ENCODE measurements at regions not wholly inside any gene's neighbourhood (a gene's known extent, or its start where the extent isn't known, plus 50 kb on each side); places are given as distances from the start of the nearest gene placed in this dataset.

DNA sequence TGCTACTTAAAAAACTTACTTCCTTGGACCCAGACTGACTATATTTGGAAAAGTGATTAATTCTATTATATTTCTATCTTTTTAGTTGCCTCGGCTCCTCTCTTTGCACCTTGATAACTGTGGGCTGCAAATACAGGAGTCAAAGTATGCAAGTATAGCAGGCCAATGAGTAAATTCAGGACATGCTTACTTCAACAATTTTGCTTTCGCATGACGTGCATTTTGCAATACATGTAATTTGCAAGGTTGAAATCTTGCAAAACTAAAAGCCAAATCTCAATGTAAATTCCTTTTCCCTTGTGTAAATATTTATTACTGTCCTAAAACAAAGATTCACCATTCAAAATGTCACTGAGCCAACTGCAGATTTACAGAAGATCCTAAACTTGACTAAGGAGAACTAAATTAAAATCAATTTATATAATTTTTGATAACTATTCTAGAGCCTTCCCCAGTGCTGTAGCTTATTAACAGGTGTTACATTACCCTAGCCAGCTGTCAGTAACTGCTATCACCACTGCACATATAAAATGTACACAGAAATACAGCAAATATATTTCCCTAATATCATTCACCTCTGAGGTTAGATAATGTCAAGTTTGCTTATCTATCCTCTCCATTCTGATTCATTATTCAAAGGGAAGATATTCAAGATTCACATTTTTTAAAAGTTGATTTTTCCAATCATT lies 1069.5 kb downstream of the TRHDE start:
- intact Hi-C loops (cut with micrococcal nuclease): no loop called here

DNA sequence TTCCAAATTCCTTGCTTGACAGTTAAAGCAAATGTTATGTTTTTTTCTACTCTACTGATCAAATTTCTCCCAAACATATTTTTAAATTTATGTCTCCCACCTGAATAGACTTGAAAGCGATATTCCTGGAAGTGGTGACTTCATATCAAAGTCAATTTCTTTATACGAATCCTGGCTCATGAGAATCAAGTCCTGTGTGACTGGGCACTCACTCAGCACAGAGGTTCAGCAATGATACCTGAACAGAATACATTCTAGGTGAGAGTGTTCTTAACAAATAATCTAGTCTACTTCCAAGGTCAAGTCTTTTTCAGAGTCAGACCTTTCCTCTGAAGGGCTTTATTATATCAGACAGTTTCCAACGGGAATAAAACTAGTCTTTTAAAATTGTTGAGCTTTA lies 1070.6 kb downstream of the TRHDE start:
- intact Hi-C loops (cut with micrococcal nuclease): no loop called here

DNA sequence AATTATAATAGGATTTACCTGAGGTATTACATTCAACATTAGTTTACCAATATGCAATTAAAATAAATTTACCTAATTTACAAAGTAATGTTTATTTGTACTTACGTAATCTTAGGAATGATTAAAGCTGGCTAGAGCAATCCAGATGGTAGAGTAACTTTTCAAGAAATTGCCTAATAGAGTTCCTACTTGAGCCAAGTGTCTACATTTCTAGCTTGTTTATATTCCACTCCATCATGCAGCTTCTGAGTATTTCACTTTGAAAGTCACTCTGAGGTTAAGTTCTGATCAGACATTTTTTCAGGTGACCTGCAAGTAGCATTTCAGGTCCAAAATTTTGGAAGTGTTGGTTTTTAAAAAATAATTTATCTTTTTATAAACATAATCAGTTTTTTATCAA lies 1080.7 kb downstream of the TRHDE start:
- intact Hi-C loops (cut with micrococcal nuclease): no loop called here

DNA sequence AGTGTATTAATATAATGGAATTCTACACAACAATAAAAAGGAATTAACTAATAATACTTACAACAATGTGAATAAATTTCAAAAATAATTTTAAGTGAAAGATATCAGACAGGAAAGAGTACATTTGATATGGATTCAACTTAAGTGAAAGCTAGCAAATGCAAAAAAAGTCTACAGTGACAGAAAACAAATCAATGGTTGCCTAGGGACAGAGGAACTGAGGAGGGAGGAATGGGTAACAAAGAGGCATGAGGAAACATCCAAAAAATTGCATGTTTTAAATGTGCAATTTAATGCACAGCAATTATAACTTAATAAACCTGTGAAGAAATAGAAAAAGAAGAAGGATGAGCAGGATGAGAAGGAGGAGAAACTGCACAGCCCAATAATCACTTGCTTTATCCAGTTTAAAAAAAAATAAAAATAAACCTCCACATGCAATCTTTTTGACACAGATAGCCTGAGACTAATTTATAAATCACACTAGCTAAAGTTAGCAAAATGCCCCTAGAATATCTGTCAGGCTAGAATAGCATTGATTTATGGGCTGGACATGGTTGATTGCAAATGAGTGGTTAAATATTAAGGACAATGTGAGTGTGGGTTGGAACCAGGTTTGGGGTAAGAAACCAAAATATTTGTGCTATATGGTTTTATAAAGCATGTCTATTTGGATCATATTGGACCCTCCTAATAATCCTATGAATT lies 1089.1 kb downstream of the TRHDE start:
- intact Hi-C loops (cut with micrococcal nuclease): no loop called here

DNA sequence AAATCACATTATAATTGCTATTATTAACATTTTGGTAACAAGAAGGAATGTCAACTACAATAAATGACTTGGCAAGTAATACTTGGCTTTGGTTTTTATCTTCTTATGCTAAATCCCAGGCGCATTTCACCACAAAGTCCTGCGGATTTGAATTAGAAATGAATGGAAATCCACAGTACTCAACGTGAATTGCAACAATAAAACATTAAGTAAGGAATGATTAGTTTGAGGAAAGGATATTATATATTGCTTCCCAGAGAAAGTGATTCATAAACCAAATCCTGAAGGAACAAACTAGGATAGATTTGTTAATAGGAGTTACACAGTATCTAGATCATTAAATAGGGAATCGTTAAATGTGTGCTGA lies 1089.7 kb downstream of the TRHDE start:
- intact Hi-C loops (cut with micrococcal nuclease): no loop called here

DNA sequence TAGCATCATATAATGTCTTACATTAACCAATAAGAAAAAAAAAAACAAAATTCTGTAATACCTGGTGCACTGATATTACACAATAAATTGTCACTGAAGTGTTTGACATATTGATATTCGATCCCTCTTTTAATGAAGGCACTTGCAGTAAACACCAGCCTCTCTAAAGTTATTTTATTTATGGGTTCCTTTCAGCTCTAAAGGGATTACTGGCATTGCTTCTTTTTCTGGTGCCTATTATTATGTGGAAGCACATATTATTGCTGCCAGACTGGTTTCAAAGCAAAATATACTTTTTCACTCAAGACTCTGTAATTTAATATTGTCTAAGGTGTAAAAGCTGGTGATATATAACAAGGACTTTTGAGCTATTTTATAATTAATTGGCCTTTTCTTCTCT lies 1090.5 kb downstream of the TRHDE start:
- intact Hi-C loops (cut with micrococcal nuclease): no loop called here

DNA sequence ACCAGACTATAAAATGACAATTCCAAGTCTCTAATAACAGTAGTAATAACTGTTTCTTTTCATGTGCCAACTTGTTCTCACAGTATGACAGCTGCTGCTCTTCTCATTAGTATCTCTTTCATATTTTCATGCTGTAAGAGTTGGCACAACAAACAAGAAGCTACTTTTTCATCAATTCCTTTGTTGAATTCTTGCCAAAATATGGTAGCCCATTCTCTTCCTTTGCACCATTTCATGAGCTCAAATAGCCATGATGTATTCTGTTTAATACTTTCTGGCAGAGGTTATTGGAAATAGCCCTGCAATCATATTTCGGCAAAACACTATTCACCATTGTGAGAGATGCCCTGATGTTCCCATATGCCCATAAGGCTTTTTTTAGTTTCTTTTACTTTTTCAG lies 1100.7 kb downstream of the TRHDE start:
- intact Hi-C loops (cut with micrococcal nuclease): no loop called here

DNA sequence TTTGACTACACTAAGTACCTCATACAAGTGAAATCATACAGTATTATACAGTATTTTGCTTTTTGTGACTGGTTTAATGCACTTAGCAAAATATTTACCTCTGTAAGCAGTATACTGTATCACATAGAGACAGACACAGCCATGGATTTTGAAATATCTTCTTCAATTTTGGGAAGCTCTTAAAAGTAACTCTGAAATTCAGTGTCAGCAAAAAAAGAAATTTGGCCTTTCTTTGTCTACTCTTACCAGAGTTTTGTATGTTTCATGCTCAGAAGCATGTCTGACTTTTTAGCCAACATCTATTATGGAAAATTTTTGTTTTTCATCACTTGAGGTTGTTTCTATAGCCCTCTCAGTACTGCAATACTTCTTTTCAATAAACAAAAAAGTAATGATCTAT lies 1102.2 kb downstream of the TRHDE start:
- intact Hi-C loops (cut with micrococcal nuclease): no loop called here

DNA sequence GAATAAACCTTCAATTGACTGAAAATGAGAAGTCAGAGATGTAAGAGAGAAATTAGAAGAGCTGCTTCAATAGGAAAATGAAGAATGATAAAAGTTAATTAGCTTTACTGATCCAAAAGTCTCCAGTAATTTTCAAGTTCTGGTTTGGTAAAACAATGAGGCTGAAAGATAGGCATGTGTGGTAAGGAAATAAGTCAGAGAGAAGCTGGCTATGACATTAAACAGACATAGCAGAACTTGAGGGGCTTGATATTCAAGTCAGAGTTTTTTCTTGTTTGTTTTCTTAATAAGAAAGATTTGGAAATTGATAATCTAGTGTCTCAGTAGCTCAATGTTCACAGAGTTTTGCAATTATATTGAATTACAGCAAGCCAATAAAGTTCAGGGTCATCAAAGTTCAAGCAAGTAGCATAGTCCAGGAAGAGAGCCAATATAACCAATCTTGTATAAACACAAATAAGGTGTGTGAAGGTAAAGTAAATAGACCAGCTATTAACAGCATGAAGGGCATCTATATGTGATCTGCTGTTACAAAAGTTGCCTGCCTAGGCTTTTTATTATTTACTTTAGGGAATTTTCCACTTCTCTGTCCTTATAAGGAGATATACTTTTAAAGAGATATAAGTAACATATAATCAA lies 1111.5 kb downstream of the TRHDE start:
- intact Hi-C loops (cut with micrococcal nuclease): no loop called here

DNA sequence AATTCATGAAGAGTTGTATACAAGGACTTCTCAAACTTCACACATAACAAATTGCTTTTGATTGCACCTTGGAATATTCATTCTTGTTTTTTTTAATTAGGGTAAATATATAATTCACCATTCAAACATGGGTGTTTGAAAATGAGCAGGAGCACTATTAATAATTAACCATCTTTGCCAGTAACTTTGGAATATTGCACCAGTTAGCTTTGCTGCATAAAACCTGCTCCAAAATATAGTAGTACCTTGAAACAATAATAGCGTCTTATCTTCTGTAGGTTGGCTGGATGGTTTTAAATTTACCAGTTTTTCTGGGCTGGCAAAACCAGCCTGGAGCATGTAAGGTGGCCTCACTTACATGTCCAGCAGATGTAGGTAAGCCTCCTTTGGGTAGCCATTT lies 1112.4 kb downstream of the TRHDE start:
- intact Hi-C loops (cut with micrococcal nuclease): no loop called here

DNA sequence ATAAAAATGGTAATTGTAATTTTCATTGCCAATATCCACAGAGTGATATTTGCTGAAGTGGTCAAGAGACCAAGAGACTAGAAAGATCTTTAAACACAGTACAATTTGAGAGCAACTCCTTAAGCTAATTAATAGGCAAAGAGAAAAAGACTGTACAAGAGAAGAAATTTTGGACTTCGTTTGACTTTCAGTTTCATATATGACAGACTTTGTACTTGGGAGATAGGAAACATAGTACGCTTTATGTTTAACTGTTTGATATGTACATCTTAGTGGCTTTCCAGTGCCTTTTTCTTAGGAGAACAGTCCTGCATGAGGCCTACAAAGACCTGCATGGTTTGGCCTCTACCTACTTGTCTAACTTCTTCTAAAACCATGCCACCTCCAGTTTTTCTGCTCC lies 1118.1 kb downstream of the TRHDE start:
- intact Hi-C loops (cut with micrococcal nuclease): no loop called here

DNA sequence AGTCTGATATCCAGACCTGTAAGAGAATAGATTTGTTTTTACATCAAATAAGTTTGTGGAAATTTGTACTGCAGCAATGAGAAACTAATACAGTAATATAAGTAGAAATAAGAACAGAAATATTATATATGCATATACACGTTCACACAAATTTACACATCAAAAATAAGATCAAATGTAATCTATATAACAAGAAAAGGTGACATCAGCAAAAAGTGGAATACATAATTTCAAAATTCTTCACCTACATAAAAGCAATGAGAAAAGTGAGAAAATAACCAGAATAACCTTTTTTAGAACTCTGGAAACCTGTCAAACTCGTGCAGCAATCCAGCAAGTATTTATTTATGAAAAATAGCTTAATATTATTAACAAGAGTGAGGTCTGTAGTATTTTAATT lies 1124.6 kb upstream of the ATXN7L3B start:
- intact Hi-C loops (cut with micrococcal nuclease): no loop called here

DNA sequence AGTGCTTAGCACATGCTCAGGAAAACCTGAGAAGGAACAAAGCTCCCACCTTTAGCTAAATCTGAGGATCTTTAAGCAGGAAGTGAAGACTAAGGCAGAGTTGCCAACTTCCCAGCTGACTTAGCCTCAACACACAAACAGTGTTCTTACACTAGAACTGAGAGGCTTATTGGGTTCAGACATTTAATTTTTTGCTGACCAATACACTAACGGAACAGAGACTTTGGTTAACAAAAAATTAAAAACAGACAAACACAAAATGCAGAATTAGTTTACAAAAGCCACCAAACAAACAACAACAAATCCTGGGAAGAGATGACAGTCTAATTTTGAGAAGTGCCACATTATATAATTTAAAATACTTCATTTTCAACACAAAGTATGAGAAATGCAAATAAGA lies 1123.7 kb upstream of the ATXN7L3B start:
- intact Hi-C loops (cut with micrococcal nuclease): no loop called here

DNA sequence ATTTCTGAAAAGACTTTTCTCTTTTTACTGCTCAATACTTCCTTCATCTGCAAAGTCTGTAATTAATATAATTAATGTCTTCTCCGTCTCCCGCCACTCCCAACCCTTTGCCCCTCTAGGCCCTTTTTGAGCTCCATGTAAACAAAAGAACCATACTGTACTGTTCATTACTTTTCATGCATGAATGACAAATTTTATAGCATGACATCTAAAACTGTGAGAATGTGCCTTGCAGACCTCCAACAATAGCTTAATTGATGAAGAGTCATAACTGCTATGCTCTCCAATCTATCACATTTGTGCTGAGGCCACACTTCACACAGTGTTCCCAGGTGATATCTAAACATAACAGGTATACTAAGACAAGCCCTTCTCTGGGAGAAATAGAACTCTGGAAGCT lies 1122.7 kb upstream of the ATXN7L3B start:
- intact Hi-C loops (cut with micrococcal nuclease): no loop called here

DNA sequence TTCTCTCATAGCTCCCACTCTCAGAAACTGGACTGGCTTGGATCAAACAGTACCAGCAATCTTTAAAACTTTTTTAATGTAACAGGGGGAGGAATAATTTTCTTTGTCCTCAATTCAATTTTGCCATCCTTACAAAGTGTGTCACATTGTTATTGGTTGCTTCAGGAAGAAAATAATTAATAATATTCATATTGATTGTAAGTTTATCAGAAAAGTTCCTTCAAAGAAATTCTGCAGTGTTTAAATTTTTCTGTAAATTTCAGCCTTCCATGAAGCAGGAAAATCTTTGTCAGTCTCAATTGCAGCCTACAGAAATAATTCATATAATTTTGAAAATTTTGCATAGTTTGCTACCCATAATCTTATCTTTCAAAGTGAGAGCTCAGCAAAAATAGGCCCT lies 1119.1 kb upstream of the ATXN7L3B start:
- intact Hi-C loops (cut with micrococcal nuclease): no loop called here

DNA sequence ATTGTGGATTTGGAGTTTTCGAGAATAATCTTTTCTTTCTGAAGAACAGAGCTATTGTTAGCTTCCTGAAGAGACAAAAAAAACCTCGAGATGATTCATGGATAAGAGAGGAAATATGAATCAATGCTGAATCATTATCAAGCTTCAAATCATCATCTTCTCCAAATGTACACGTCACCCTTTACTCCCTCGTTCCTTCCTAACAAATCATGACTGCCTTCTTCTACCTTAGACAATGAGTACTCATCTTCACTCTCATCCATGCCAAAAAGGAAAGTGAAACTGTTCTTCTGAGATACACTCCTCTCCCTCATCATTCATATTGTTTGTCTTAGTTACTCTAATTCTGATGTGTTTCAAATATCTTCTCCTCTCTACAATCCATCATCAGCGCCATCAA lies 1115.8 kb upstream of the ATXN7L3B start:
- intact Hi-C loops (cut with micrococcal nuclease): no loop called here

DNA sequence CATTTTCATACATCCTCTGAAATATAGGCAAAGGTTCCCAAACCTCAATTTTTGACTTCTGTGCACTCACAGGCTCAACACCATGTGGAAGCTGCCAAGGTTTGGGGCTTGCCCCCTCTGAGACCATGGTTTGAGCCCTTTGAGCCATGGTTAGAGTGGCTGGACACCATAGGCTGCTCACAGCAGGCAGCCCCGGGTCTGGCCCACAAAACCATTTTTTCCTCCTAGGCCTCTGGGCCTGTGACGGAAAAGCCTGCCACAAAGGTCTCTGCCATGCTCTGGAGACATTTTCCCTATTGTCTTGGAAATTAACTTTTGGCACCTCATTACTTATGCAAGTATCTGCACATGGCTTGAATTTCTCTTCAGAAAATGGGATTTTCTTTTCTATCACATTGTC lies 1113.2 kb upstream of the ATXN7L3B start:
- intact Hi-C loops (cut with micrococcal nuclease): no loop called here

DNA sequence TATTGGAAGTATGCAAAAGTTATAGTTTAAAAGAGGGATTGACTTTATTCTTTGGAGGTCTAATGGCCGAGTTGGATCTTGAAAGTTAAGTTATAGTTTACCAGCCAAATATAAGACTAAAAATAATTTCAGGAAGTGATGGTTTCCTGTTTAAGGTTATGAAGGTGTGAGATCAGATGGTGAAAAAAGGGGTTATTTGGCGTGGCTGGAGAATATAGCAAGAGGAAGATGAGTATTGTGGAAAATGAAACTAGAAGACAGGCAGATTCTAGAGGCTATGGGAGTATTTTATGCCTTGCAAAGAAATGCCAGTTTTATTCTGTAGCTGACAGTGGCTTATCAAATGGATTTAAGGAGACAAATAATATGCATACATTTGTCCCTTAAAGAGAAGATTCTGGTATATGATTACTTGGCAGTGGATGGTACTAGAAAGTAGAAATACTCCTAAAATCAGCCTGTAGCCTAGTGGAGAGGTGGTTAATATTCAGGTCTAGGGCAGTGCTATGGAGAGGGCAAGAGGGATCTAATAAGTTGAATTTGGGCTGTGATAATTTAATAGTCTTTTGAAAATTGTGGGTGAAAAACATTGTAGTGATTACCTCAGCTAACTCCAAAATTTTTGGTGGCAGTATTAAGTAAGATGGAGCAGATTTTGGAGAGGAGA lies 1091.8 kb upstream of the ATXN7L3B start:
- intact Hi-C loops (cut with micrococcal nuclease): no loop called here

DNA sequence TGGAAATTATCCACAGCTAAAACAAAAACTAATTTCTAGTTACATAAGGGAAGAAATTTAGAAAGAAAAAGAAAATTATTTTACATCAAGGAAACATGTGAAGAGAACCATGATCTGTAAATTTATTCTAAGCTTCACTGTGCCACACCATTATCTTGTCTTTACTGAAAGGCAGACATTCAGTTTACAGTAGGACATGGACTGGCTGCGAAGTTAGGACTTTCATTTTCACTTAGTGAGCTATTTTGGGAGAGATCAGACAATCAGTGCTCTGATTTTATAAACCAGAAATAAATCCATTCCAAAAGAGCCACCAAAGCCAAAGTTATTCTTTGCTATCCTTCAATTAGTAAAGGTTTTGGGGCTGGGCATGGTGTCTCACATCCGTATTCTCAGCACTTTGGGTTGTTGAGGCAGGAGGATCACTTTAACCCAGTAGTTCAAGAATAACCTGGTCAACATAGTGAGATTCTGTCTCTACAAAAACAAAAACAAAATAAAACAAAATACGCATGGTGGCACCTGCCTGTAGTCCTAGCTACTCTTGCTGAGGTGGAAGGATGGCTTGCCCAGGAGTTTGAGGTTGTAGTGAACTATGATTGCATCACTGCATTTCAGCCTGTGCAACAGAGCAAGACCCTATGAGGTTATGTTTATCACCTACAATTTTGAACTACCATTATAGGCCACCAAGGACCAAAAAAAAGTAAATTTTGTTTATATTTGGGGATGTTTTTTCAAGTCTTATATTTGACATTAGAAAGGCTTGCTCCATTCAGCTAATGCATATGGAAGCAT lies 1084.8 kb upstream of the ATXN7L3B start:
- intact Hi-C loops (cut with micrococcal nuclease): no loop called here

DNA sequence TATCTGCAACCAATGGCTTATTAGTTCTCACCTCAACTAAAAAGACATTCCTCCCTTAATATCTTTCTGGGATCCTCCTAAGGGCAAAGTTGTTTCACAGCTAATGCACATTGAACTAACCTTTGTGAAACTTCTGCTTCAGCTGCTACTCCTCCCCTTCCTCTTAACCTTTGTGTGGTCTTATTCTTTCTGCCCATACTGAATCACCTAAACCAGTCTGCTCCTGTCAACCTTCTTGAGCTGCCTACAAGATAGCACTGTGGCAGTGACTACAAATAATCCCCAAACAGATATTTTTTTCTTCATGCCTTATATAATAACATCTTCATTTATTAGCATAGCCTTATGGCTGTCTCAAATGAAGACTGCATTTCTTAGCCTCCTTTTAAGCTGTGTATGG lies 1077.4 kb upstream of the ATXN7L3B start:
- intact Hi-C loops (cut with micrococcal nuclease): no loop called here

DNA sequence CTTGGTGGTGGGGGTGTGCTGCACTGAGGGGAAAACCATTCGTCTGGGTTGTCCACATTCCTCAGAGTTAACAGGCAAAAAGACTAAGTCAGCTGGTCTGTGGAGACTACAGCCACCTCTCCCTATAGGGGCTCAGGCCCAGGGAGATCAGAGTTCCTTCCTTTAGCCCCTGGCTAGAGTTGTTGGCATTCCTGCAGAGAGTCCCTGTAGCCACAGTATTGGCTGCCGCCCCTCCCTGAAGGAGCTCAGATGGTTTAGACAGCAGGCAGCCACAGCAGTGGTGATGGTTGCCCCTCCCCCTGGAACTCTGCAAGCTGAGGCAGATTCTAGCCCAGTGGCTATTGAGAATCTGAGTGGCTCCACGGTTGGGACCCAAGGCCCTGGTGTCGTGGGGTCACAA lies 1072.5 kb upstream of the ATXN7L3B start:
- intact Hi-C loops (cut with micrococcal nuclease): no loop called here

DNA sequence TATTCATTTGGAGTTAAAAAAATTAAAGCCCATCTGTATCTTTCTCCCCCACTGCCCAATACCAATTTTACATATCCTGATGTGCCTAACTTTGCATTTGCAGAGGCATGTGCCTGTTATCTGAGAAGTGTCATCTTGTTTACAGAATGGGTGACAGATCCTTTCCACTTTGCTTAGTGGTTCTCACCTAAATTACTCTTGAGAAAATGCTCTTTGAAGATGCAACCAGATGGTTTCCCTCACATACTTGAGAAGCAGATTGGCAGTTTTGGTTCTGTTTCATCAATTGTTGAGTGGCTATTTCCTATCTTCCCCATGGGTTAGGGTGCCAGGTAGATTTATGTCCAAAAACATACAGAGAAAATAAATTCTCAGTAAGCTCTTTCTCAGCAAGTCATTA lies 1051.4 kb upstream of the ATXN7L3B start:
- intact Hi-C loops (cut with micrococcal nuclease): no loop called here

All from T-helper 2 cell treated with Interferon-gamma antibody and Interleukin-4, amounts not matched to agents 100 ng/mL and 5 ng/mL, for 36 hours (primary cell).